Right kidney (tissue), 1 donor: ENCODE measurements at regions not wholly inside any gene's neighbourhood (a gene's known extent, or its start where the extent isn't known, plus 50 kb on each side); places are given as distances from the start of the nearest gene placed in this dataset.

Source experiments
- DNase-seq: peaks from one replicate; pipeline ENCODE4 v3.0.0-alpha.2; 2016

DNA sequence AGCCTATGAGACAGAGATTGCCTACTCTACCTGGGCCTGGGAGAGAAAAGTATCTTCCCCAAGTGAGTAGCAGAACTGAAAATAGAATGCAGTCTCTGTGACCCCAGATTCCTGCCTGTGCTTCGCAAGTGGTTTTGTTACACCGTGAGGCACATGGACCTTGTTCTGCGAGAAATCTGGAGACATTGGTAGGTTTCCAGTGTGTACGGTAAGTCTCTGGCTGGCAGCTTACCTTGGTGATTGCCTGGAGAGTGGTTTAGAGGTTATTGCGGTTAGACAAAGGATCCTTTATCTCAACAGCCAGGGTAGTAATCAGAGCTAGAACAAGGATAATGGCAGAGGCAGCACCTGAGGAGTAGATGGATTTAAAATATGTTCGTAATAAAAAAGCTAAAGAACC, 606.0 kb upstream of the GCFC2 start:
- DNase-seq: no peak

DNA sequence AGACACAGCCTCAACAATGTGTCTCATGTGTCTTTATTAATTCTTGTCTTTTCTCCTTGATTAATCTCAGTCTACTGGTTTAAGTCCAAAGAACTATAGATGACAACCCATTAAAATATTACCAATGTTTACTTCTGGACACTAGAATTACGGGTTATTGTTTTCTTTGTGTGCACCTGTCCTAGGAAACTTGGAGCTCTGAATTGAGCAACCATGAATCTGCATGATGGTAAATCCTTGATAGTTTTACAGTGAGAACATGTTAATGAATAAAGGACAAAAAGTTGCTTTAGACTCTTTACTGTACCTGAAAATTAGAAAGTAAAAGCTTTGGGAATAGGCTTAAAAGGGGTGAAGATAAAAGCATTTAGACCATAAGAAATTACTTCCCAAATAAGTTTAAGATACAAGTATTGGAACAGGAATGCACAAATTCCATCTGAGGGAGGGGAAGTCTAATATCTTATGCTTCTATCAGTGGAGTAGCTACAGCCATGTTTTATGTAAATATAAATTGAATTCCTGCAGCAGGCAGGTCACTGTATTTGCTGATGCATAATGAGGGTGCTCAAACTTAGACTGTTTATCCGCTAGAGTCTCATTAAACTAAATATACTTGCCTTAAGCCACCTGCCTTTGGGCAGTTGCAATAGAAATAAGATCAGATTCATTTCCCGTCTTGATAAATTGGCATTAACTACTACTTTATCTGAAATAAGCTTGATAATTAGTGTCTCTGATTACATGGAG, 603.7 kb upstream of the GCFC2 start:
- DNase-seq: no peak

DNA sequence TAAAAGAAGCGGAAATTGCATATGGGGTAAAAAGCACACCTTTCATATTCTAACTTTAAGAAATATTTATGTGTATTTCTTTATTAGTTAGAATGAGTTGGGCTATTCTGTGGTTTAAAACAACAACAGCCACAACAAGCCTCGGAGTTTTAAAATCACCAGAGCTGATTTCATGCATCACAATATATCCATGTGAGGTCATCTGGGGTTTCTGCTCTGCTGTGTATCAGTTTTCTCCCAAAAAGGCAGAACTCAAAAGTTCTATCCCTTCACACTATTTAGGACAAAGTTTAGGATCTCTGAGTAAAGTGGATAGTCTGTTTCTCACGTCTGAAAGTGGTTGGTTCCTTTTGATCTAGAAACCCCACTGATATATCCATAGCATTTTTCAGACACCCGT, 601.5 kb upstream of the GCFC2 start:
- no peak for DNase-seq

DNA sequence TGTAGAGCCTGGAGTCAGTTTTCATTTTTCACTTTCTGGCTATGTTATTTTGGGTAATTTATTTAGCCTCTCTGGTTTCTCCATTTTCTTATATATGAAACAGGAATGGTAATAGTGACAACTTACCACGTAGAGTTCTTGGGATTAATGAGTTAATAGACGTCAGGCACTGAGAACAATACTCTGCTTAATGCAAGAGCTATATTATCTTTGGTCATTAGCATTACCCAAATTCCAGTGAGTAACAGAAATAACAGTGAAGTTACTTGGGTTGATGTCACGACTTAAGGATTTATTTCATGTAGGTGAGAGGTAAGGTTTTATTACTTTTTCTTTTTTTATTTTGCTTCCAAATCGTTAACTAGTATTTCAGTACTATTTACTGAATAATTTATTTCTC, 601.0 kb upstream of the GCFC2 start:
- DNase-seq: no peak

DNA sequence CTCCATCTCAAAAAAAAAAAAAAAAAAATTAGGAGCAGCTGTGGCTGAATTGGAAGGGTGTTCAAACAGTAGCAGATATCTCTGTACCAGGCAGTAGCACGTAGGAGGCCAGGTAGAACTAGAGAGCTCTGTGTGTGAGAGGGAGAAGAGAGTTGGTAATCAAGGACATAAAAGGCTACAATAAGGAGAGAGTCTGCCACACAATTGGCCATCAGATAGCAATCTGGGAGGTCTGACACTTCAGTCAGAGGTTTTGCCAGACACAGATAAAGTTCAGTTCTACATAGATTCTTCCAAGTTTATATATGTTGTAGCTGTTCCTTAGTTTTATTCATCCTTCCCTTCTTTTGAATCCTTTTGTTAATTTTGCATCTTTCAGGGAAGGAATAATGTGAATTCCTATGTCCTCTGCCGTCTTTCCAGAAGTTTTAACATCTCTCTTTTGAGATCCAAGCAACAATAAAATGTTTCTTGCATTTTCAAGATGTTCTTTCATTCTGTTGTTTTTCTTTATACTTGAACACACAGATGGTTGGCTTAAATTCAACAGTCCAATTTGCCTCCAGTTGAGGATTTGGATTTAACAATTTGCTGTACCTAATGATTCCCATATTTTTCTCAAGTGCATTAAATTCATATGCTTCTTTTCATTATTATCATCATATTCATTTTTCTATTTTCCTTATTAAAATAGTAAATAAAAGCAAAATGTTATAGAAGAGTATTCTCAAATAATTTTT, 600.3 kb upstream of the GCFC2 start:
- DNase-seq: no peak

DNA sequence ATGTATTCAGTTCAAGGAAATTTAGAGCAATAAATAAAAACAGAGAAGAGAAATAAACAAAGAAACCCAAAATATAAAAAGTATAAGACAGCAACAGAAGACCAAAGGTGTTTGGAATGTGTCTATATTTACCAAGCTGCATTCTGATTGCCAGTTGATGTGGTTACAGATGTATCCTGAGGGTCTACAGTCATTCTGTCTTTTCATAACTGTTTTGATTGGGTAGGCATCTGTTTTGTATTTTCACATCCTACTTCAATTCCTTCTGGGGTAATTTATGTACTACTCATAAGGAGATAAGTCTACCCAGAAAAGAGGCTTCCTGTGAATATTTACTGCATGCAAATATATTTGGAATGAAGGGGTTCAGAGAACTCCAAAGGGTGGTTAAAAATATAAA, 596.8 kb upstream of the GCFC2 start:
- no peak for DNase-seq

DNA sequence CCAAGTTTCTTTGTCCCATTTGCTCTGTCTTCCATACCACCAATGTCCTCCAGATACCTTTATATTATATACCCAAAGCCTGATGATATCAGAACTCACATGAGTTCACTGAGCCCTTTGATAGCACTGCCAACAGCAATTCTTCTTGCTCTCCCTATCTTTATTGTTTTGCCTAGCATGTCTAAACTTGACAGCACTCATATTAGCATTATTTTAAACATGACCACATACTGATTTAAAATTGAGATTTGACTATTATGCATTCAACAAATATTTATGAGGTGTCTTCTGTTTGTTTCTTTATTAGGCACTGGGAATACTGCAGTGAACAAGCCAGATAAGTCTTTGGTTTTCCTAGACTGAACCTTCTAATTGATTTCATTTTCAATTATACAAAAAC, 587.3 kb upstream of the GCFC2 start:
- DNase-seq: no peak

DNA sequence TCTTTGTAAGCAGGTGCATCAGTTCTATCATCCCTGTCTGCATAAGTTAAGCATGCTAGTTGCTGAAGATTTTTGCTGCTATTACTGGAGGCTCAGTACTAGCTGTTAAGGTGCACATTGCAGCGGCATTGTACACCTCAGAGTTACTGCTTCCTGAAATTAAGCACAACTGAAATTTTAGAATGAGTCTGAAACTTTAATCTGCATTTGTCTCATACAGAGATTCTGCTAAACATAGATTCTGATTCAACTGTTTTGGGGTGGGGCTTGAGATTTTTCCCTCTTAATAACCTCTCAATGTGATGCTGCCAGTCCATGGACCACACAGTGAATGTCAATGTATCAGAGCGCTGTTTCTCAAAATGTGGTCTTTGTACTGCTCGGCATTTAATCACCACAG, 585.7 kb upstream of the GCFC2 start:
- no peak for DNase-seq

DNA sequence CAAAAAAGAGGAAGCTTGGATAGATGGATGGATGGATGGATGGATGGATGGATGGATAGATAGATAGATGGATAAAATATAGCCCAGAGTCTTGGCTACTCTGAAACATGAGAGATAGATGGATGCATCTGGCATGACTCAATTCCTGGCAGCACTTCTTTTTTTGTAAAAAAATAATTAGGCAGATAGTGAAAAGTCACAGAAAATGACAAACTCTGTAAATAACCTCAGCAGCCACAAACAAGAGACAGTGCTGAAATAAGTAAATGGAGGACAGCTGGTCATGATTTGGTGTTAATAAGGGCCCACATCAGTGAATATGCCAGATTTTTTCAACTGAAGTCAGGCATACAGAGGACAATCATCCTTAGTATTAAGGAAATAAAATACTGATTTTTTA, 585.0 kb upstream of the GCFC2 start:
- no peak for DNase-seq

DNA sequence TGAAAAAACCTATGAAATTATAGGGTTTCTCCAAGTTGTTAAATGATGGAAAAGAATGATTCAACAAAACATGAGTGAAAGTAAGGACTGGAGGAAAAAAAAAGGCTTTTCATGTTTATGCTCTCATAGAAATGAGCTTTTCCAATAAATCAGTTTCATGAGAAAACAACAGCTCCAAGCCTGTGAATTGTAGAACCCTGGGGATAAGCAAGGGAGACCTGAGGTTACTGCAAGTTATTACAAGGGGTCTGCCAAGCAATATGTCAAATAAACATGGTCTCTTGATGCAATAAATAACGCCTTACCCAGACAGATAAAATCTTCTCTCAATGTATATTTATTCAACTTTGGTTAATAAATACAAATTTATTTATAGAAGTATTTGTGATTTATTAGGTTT, 577.9 kb upstream of the GCFC2 start:
- no peak for DNase-seq

DNA sequence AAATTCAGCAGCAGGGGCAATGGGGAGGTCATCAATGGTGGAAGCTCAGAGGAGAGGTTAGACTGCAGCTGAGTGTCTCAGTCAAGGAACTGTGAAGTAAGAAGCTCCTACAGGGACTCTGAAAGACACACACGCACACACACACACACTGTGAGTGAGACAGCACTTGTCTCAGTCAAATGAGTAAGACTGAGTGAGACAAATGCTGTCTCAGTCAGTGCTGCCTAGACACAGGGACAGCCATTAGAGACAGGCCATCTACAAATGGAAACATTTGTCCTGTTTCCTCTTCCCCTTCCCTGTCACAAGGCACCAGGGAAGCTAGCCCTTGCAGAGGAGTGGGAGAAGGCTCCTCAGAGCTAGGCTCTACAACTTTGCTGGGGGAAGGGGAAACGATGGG, 577.4 kb upstream of the GCFC2 start:
- no peak for DNase-seq

DNA sequence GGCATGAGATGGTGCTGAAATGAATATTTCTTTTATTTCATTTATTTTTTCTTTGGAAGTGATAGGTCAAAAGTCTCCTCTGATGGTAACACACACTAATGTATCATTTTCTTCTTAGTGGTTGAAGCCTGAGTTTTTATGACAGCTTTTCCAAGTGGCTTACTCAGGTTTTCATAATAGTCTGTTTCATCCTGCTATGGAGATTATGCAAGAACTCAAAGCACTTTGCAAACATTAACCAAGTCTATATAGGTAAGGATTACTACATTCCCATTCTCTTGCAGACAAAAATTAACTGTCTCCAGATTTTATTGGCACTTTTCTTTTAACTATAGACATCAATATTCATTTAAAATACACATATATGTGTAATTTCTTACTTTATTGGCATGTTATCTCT, 572.6 kb upstream of the GCFC2 start:
- no peak for DNase-seq

DNA sequence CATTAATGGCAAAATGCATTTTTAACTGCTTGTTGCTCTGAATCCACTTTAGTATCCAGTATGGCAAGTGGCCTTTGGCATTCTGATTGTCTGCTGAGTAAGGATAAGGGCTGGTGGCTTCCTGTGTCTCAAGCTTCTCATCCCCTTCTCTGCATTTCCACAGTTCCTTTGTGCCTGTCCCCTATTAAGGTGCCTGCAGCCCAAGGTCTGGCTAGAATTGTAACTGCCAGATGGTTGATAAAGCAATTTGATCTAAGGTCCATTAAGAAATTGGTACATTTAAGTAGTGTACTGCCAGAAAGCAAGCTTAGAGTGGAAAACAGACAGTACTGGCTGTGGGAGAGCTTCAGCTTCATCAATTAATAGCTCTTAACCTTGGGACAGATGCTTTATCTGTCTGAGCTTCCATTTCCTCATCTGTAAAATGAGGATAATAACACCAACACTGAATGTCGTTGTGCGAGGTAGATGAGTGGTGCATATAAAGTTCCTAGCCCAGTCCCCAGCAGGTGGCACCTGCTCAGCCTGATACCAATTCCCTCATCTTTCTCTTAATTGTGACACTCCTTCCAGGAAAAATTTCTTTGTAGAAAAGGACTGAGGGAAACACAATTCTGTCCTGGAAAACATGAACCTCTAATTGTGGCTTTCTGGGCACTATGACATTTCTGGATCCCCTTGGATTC, 570.6 kb upstream of the GCFC2 start:
- DNase-seq: no peak

DNA sequence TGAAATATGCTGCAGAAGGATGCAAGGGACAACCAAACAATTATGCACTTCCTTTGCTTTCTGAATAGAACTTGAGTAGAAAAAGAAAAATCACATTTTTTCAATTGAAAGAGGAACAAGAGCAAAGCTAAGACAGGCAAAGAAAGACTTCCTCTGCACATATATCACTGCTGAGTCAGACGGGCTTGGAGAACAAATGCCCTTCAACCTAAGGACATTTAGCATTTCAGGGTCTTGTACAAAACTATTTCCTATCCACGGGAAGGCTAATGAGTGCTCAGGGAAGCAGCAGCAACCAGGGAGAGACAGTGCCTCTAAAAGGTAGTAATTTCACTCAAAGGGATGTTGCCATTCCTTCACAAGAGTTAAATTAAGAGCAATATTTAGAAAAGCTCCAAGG, 570.0 kb upstream of the GCFC2 start:
- DNase-seq: no peak

DNA sequence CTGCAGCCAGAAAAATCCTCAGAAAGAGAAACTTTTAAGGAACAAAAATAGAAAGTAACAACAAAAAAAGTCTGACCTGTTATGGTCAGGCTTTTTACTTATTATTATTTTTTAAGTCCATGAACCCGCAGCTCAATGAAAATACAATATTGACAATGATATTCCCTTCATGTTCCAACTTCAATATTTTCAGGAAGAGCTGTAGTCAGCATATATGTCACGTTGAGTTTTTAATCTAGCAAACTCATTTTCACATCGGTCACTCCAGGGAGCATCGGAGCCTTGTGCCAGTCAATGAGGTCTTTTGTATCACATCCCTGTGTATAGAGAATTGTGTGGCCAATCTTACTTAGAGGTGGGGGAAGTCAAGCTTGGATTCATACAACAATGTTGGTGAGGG, 568.4 kb upstream of the GCFC2 start:
- no peak for DNase-seq

DNA sequence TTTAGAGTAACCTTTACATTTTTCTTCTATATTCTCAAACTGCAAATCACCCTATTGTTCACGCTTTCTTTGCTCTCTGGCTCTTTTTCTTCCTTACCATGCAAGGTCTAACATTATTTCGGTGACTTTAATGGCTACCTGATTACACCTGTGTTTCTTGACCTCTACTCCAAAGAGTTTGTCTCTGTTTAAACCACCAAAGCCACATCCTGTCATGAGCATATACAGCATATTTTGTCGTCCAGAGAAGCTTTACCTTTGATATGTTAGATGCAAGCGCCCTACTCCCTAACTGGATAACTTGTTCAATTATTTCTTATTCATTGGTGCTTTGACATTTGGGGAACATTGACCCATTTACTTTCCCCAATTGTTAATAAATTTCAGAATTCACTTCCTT, 565.1 kb upstream of the GCFC2 start:
- no peak for DNase-seq

DNA sequence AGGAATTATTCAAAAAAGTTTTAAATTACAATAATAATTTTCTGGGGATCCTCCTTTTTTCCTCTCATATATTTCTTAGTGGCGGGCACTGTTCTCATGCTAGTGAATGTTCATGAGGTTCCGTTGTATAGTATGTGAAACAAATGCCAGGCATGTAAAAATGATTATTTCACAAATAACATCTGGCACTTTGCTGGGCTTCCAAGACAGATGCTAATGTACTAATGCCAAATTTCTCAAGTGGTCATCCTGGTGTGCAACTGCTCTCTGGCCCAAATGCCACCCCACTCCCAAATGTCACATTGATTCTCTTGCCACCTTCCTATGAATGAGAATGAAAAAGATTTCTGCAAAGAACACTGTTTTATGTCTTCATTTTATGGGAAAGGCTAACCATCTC, 564.0 kb upstream of the GCFC2 start:
- DNase-seq: no peak

DNA sequence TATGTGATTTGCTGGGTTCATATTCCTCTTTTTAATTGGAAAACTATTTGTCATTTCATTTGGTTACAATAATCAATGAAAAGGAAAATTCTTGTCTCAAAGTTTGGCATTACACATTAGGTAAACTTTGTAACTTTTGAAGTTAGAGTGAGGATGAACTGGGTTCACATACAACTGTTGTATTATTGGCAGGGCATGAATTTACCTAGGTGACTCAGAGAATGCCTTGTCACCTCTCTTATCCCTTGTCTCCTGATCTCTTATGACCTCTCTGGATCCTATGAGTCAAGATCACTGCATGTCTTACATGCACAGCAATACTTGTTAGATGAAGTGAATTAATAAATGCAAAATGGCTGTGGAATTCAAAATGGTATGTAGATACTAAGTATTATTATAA, 563.4 kb upstream of the GCFC2 start:
- no peak for DNase-seq

DNA sequence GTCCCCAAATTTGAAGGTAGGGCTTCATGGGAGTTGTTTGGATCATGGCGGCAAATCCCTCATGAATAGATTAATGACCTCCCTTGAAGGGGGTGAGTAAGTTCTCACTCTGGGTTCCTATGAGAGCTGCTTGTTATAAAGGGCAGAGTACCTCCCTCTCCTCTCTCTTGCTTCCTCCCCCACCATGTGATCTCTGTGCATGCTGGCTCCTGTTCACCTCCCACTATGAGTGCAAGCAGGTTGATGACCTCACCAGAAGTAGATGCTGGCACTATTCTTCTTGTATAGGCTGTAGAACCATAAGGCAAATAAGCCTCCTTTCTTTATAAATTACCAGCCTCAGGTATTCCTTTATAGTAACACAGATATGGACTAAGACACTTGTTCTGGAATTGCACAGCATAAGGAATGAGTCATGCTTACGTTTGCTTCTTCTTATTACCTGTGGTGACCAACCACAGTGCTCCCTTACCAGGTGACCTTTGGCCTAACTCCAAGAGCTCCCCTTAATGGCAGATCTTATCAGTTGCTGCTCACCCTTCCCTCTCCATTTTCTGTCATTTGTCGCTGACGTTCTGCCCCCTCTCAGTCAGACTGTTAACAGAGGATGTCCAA, 559.5 kb upstream of the GCFC2 start:
- no peak for DNase-seq

DNA sequence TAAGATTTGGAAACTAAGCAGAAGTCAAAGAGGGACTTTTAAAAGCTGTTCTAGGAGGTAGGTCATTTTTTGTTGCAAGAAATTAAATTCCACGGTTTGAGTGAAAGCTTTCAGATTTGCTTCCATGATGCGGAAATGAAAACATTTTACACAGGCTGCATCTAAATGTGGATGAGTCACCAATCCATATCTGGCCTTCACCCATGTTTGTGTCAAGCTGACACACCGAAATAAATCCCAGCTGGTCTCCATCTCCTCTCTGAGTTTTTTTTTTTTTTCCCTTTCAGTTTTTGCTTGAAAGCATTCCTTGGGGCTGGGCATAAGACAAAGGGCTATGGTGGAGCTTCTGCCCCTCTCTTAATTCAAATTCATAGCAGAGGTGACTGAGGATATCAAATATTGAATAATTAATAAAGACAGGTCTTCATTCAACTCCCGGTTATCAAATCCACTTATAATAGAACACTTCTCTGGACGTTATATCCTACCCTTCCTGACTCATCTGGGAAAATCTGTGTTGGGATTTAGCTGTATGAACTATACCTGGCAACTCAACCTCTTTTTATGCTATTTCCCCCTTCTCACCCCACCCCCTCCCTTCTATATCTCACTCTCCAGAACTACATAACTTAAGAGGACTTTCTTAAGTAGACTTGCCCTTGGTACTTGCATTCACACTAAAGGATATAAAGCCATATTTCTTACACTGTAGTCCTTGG, 558.3 kb upstream of the GCFC2 start:
- DNase-seq: no peak

DNA sequence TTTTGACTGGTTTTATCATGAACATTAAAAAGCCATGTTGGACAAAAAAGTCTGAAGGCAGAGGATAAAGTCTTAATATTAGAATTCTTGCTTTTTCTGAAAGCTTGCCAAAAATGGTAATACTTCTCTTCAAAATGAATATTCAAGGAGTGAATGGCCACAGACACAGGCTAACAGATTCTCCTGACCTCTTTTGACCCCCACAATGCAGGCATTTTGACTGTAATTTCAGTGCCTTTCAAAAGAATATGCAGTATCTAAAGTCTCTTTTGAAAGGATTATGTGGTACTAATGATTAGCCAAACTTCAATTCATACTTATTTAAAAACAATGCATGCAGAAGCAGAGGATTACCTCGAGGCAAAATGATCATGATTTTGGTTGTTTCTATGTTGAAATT, 557.8 kb upstream of the GCFC2 start:
- no peak for DNase-seq

DNA sequence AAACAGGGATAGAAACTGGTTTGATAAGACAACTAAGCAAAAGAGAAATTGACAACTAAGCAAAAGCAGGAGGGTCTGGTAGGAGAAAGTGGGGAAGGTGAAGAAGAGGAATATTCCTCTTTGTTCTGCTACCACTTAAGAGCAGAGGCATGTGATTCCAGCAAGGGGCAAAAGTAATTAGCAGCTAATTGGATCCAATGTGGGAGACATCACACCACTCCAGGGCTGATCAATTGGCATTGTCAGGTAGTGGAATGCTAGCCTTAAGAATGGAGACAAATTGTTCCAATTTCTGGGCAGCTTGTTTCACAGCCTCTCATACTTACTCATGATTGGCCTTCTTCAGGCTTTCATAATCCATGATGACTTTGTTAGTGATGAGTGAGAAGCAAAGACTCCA, 547.1 kb upstream of the GCFC2 start:
- no peak for DNase-seq
